HEK293T (cell line): ENCODE measurements at regions not wholly inside any gene's neighbourhood (a gene's known extent, or its start where the extent isn't known, plus 50 kb on each side); places are given as distances from the start of the nearest gene placed in this dataset.

Experiments used
- CTBP1 ChIP-seq: fragments of 450-650 bp; IDR thresholded peaks from 2 replicates; pipeline ENCODE4 v1.6.1; 2016; ENCODE audit warnings: borderline replicate concordance
- FOXM1 ChIP-seq: fragments of 450-650 bp; IDR thresholded peaks from 2 replicates; pipeline ENCODE4 v1.6.1; 2017; ENCODE audit warnings: mild to moderate bottlenecking, borderline replicate concordance
- LEF1 ChIP-seq: fragments of 450-650 bp; IDR thresholded peaks from 2 replicates; pipeline ENCODE4 v1.6.1; 2017; ENCODE audit warnings: mild to moderate bottlenecking, borderline replicate concordance
- TARDBP ChIP-seq: fragments of 450-650 bp; IDR thresholded peaks from 2 replicates; pipeline ENCODE4 v1.6.1; 2016

DNA sequence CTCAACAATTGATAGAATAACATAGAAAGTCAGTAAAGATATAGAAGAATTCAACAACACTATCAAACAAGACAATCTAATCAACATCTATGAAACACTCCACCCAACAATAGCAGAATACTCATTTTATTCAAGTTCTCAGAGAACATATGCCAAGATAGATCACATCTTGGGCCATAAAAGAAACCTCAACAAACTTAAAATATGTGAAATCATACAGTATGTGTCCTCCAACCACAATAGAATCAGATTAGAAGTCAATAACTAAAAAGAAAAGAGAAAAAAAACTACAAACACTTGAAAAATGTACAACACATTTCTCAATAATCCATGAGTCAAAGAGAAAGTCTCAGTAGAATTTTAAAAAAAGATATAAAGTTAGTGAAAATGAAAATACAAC is 78.6 kb upstream of the LDB2 start:
- TF ChIP-seq CTBP1 (no peak), TARDBP (no peak), LEF1 (no peak), FOXM1 (no peak)
